AG09309 (cell line): ENCODE measurements at regions not wholly inside any gene's neighbourhood (a gene's known extent, or its start where the extent isn't known, plus 50 kb on each side); places are given as distances from the start of the nearest gene placed in this dataset.
"Not testable (repeated sequence)": the region's sequence is repeated elsewhere in the genome, so short reads cannot be mapped to it uniquely, and the experiment has no call there.

ENCODE experiments used
- DNase-seq: peaks from one replicate; pipeline ENCODE4 v3.0.0-alpha.2; 2010; ENCODE audit warnings: low read depth
- H3K4me3 ChIP-seq: 2 replicates; pipeline ENCODE4 v1.5.1; 2011; ENCODE audit warnings: mild to moderate bottlenecking, low read depth, low read length, moderate library complexity; ENCODE audit not compliant: control insufficient read depth
- TF ChIP-seq, protein P1 (sequence below): IDR thresholded peaks from 2 replicates; pipeline ENCODE4 v1.5.1; 2011; ENCODE audit warnings: mild to moderate bottlenecking, low read depth, low read length, inconsistent platforms; ENCODE audit not compliant: insufficient read depth, control insufficient read depth; ENCODE audit errors: missing control alignments

- DNase-seq: no peak
- no peak overlapping the region for H3K4me3 ChIP-seq
- TF ChIP-seq, protein P1, sequence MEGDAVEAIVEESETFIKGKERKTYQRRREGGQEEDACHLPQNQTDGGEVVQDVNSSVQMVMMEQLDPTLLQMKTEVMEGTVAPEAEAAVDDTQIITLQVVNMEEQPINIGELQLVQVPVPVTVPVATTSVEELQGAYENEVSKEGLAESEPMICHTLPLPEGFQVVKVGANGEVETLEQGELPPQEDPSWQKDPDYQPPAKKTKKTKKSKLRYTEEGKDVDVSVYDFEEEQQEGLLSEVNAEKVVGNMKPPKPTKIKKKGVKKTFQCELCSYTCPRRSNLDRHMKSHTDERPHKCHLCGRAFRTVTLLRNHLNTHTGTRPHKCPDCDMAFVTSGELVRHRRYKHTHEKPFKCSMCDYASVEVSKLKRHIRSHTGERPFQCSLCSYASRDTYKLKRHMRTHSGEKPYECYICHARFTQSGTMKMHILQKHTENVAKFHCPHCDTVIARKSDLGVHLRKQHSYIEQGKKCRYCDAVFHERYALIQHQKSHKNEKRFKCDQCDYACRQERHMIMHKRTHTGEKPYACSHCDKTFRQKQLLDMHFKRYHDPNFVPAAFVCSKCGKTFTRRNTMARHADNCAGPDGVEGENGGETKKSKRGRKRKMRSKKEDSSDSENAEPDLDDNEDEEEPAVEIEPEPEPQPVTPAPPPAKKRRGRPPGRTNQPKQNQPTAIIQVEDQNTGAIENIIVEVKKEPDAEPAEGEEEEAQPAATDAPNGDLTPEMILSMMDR: no peak
These were observed 197.4 kb downstream of the DUSP6 start for GRCh38 chr12:89154743-89155499.

DNA sequence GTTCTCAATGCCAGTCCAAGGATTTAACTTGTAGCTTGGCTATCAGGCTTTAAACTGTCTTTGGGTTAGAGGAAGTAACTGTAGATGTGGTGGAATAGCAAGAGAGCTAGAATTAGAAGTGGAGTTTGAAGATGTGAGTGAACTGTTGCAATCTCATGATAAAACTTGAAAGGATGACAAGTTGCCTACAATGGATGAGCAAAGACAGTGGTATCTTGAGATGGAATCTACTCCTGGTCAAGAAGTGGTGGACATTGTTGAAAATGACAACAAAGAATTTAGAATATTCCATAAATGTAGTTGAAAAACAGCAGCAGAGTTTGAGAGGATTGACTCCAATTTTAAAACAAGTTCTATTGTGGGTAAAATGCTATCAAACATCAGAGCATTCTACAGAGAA, 199.0 kb downstream of the DUSP6 start:
- no peak for DNase-seq
- TF ChIP-seq, protein P1: no peak
- H3K4me3 ChIP-seq: no peak overlapping the region

DNA sequence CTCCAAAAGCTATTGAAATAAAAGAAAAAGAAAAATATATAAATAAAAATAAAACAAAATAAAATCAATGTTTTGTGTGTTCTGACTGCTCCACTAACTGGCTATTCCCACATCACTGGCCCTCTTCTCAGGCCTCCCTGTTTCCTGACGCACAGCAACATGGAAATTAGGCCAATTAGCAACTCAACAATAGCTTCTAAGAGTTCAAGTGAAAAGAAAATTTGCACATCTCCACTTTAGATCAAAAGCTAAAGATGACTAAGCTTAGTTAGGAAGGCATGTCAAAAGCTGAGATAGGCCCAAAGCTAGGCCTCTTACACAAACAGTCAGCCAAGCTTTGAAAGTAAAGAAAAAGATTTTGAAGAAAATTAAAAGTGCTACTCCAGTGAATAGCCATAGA, 200.8 kb downstream of the DUSP6 start:
- H3K4me3 ChIP-seq: no peak overlapping the region
- TF ChIP-seq, protein P1: no peak
- no peak for DNase-seq

DNA sequence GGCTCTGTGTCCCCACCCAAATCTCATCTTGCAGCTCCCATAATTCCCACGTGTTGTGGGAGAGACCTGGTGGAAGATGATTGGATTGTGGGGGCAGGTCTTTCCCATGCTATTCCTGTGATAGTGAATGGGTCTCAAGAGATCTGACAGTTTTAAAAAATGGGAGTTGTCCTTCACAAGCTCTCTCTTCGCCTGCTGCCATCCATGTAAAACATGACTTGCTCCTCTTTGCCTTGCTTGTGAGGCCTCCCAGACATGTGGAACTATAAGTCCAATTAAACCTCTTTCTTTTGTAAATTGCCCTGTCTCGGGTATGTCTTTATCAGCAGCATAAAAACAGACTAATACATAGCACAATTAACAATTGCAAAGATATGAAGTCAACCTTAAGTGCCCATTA, 201.5 kb downstream of the DUSP6 start:
- not testable (repeated sequence) for DNase-seq, H3K4me3 ChIP-seq

DNA sequence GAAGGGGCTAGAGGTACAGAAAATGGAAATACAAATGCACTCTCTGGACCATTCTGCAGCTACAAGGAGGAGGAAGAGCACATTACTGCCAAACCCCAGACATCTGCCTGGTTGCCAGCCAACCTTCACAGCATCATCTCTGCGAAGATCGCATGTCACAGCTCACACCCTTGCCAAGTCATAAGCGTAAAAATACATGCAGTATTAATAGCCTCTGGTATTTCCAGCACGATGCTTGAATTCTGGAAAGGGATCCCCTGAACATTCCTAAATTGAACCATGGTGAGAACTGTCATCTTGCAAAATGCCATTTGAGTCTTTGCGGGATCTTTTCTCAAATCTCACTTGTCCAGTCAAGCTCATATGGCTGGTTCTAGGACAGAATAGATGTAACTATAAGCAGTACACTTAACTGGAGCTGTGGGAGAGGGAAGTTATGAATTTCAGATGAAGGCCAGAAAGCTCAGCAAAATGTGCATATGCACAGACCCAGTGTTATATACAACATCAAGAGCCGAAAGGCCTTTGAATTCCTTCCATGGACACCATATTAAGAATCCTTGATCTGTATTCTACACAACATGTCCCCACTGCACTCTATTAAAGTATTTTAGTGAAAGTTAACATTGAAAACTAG, 211.6 kb downstream of the DUSP6 start:
- no peak for DNase-seq
- TF ChIP-seq, protein P1: no peak
- no peak overlapping the region for H3K4me3 ChIP-seq

GRCh38 chr12:89140141-89140540, 212.2 kb downstream of the DUSP6 start:
- no peak overlapping the region for H3K4me3 ChIP-seq
- DNase-seq: no peak
- TF ChIP-seq, protein P1: no peak

DNA sequence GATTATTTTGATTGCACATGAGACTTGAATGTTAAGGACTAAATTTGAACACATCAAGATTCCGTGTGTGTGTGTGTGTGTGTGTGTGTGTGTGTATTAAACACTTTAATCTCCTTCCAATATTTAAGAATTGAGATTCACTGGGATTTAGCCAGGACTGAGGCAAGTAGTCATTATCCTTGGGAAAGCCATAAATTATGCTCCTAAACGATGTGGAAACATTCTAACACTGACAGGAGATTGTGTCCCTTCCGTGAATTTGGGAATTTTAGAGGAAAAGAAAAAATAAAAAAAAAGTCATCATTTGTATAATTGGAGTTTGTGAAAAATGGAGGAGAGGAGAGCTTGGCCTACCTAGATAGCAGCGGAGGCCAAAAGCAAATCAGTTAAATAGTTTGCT, 212.9 kb downstream of the DUSP6 start:
- TF ChIP-seq, protein P1: no peak
- DNase-seq: no peak
- H3K4me3 ChIP-seq: no peak overlapping the region
